Muscle of leg (tissue), 3 donors: ENCODE measurements at regions not wholly inside any gene's neighbourhood (a gene's known extent, or its start where the extent isn't known, plus 50 kb on each side); places are given as distances from the start of the nearest gene placed in this dataset.

Experiments used
- DNase-seq: peaks from one replicate; pipeline ENCODE4 v3.0.0; 2013
- H3K27ac ChIP-seq: one replicate; pipeline ENCODE4 v1.5.1; 2013; ENCODE audit warnings: mild to moderate bottlenecking, low read length, control low read depth
- H3K27me3 ChIP-seq: one replicate; pipeline ENCODE4 v1.6.1; 2013; ENCODE audit warnings: low read length; ENCODE audit not compliant: control insufficient read depth, insufficient read depth
- H3K36me3 ChIP-seq: one replicate; pipeline ENCODE4 v1.6.1; 2013; ENCODE audit warnings: low read length; ENCODE audit not compliant: control insufficient read depth, insufficient read depth
- H3K4me1 ChIP-seq: one replicate; pipeline ENCODE4 v1.6.1; 2013; ENCODE audit warnings: low read length; ENCODE audit not compliant: control insufficient read depth, insufficient read depth
- H3K4me3 ChIP-seq: one replicate; pipeline ENCODE4 v1.5.1; 2013; ENCODE audit warnings: low read length, control low read depth
- H3K9me3 ChIP-seq: replicated peaks from 2 replicates; pipeline ENCODE4 v1.6.1; 2013; ENCODE audit warnings: low read depth, low read length; ENCODE audit not compliant: control insufficient read depth
- WGBS: methylation state at CpG from one replicate; pipeline ENCODE4 v1.1.5; 2013; ENCODE audit warnings: missing lambda C conversion rate; ENCODE audit not compliant: insufficient coverage; 5-methylcytosine and 5-hydroxymethylcytosine counted together

GRCh38 chr5:89983216-89983615 is 426.3 kb downstream of the CETN3 start:
- Histone ChIP-seq H3K27me3 (no peaks in the 10 kb centered on the region), H3K27ac (no peak overlapping the region), H3K36me3 (no peaks in the 10 kb centered on the region), H3K9me3 (no peaks in the 10 kb centered on the region), H3K4me1 (no peaks in the 10 kb centered on the region), H3K4me3 (no peak overlapping the region)
- WGBS: 86% methylated on average over 3 of the region's 5 CpGs
- DNase-seq: peak; percentile 43

GRCh38 chr5:89981878-89982773 is 427.4 kb downstream of the CETN3 start:
- Histone ChIP-seq H3K9me3 (no peaks in the 10 kb centered on the region), H3K36me3 (no peaks in the 10 kb centered on the region), H3K27me3 (no peaks in the 10 kb centered on the region), H3K4me1 (no peaks in the 10 kb centered on the region), H3K4me3 (no peak overlapping the region), H3K27ac (no peak overlapping the region)
- DNase-seq: peak; percentile 67
- no CpG with 5 or more reads among the region's 6 CpGs for WGBS

- 43% methylated on average over 1 of the region's 2 CpGs for WGBS
Observed at GRCh38 chr5:89981021-89981420, 428.5 kb downstream of the CETN3 start.

GRCh38 chr5:89973516-89973915 is 436.0 kb downstream of the CETN3 start:
- no peak for DNase-seq
- no CpG with 5 or more reads among the region's 2 CpGs for WGBS
- H3K4me3 ChIP-seq: no peak overlapping the region
- H3K36me3 ChIP-seq: no peaks in the 10 kb centered on the region
- peaks cover 4% of the 10 kb centered on the region for H3K4me1 ChIP-seq
- no peaks in the 10 kb centered on the region for H3K9me3 ChIP-seq
- no peak overlapping the region for H3K27ac ChIP-seq
- no peaks in the 10 kb centered on the region for H3K27me3 ChIP-seq

More at GRCh38 chr5:89981021-89981420, 428.5 kb downstream of the CETN3 start:
- Histone ChIP-seq H3K27me3 (no peaks in the 10 kb centered on the region), H3K36me3 (no peaks in the 10 kb centered on the region), H3K4me1 (no peaks in the 10 kb centered on the region), H3K9me3 (no peaks in the 10 kb centered on the region), H3K27ac (no peak overlapping the region), H3K4me3 (no peak overlapping the region)
- no peak for DNase-seq

GRCh38 chr5:89972901-89973300 is 436.7 kb downstream of the CETN3 start:
- DNase-seq: no peak
- Histone ChIP-seq H3K27ac (no peak overlapping the region), H3K36me3 (no peaks in the 10 kb centered on the region), H3K9me3 (no peaks in the 10 kb centered on the region), H3K4me3 (no peak overlapping the region), H3K27me3 (no peaks in the 10 kb centered on the region), H3K4me1 (peaks cover 4% of the 10 kb centered on the region)
- WGBS: 29% methylated on average over 1 of the region's 3 CpGs

GRCh38 chr5:89968958-89969381 is 440.6 kb downstream of the CETN3 start:
- Histone ChIP-seq H3K4me1 (peaks cover 4% of the 10 kb centered on the region), H3K36me3 (no peaks in the 10 kb centered on the region), H3K9me3 (no peaks in the 10 kb centered on the region), H3K27me3 (no peaks in the 10 kb centered on the region), H3K4me3 (no peak overlapping the region), H3K27ac (peak overlapping the region; percentile 40)
- peak; percentile 66 for DNase-seq
- WGBS: no CpG with 5 or more reads among the region's 4 CpGs

- Histone ChIP-seq H3K4me1 (peaks cover 4% of the 10 kb centered on the region), H3K36me3 (no peaks in the 10 kb centered on the region), H3K27ac (no peak overlapping the region), H3K9me3 (no peaks in the 10 kb centered on the region), H3K4me3 (no peak overlapping the region), H3K27me3 (no peaks in the 10 kb centered on the region)
- no CpG with 5 or more reads among the region's 1 CpG for WGBS
- DNase-seq: no peak
Observed at GRCh38 chr5:89967771-89968444, 441.6 kb downstream of the CETN3 start.

GRCh38 chr5:89956838-89957237 is 452.7 kb downstream of the CETN3 start:
- no peaks in the 10 kb centered on the region for H3K9me3 ChIP-seq
- no peak overlapping the region for H3K27ac ChIP-seq

GRCh38 chr5:89954916-89955315 is 454.6 kb downstream of the CETN3 start:
- no peaks in the 10 kb centered on the region for H3K4me1 ChIP-seq
- no peak overlapping the region for H3K27ac ChIP-seq
- H3K9me3 ChIP-seq: no peaks in the 10 kb centered on the region
- no peak for DNase-seq
- WGBS: no CpG with 5 or more reads among the region's 4 CpGs
- H3K4me3 ChIP-seq: no peak overlapping the region
- H3K36me3 ChIP-seq: no peaks in the 10 kb centered on the region
- H3K27me3 ChIP-seq: no peaks in the 10 kb centered on the region

More at GRCh38 chr5:89956838-89957237, 452.7 kb downstream of the CETN3 start:
- Histone ChIP-seq H3K4me1 (no peaks in the 10 kb centered on the region), H3K4me3 (no peak overlapping the region), H3K36me3 (no peaks in the 10 kb centered on the region), H3K27me3 (no peaks in the 10 kb centered on the region)
- no peak for DNase-seq
- no CpG with 5 or more reads among the region's 1 CpG for WGBS

GRCh38 chr5:89951876-89952275 is 457.7 kb downstream of the CETN3 start:
- no peak for DNase-seq

More at GRCh38 chr5:89951876-89952275, 457.7 kb downstream of the CETN3 start:
- no peaks in the 10 kb centered on the region for H3K27me3 ChIP-seq
- no peak overlapping the region for H3K4me3 ChIP-seq
- H3K27ac ChIP-seq: no peak overlapping the region
- WGBS: no CpG with 5 or more reads among the region's 2 CpGs
- H3K36me3 ChIP-seq: no peaks in the 10 kb centered on the region
- H3K4me1 ChIP-seq: no peaks in the 10 kb centered on the region
- H3K9me3 ChIP-seq: no peaks in the 10 kb centered on the region
